SJCRH30 (cell line): ENCODE measurements at regions not wholly inside any gene's neighbourhood (a gene's known extent, or its start where the extent isn't known, plus 50 kb on each side); places are given as distances from the start of the nearest gene placed in this dataset.

Experiments
- DNase-seq, 2 experiments: peaks; one replicate each; pipeline ENCODE4 v3.0.0-alpha.2; 2015 to 2020
- H3K27ac ChIP-seq: fragments of 250-450 bp; sonication (Bioruptor Pico); 2 replicates; pipeline ENCODE4 v1.5.1; 2020; ENCODE audit warnings: mild to moderate bottlenecking, moderate library complexity
- H3K27me3 ChIP-seq: fragments of 250-450 bp; sonication (Bioruptor Pico); 2 replicates; pipeline ENCODE4 v1.5.1; 2020; ENCODE audit warnings: mild to moderate bottlenecking, moderate library complexity
- H3K36me3 ChIP-seq: fragments of 250-450 bp; sonication (Bioruptor Pico); 2 replicates; pipeline ENCODE4 v1.5.1; 2020; ENCODE audit warnings: mild to moderate bottlenecking, moderate library complexity
- H3K4me1 ChIP-seq: fragments of 250-450 bp; sonication (Bioruptor Pico); 2 replicates; pipeline ENCODE4 v1.5.1; 2020; ENCODE audit warnings: mild to moderate bottlenecking, moderate library complexity
- H3K4me3 ChIP-seq: fragments of 250-450 bp; sonication (Bioruptor Pico); 2 replicates; pipeline ENCODE4 v1.5.1; 2020; ENCODE audit warnings: mild to moderate bottlenecking, moderate library complexity
- H3K9me3 ChIP-seq: fragments of 250-450 bp; sonication (Bioruptor Pico); replicated peaks from 2 replicates; pipeline ENCODE4 v1.5.1; 2020; ENCODE audit warnings: mild to moderate bottlenecking, moderate library complexity

GRCh38 chr1:86207323-86207722 is 50.8 kb upstream of the COL24A1 start:
- Histone ChIP-seq H3K36me3 (no peaks in the 10 kb centered on the region), H3K4me3 (no peak overlapping the region), H3K27me3 (no peaks in the 10 kb centered on the region), H3K4me1 (peaks cover 14% of the 10 kb centered on the region), H3K9me3 (no peaks in the 10 kb centered on the region; the same call in 1 of the 2 replicates), H3K27ac (no peak overlapping the region)
- peak; percentile 76 to 80 for DNase-seq
